Fibroblast of the aortic adventitia (primary cell): ENCODE measurements at regions not wholly inside any gene's neighbourhood (a gene's known extent, or its start where the extent isn't known, plus 50 kb on each side); places are given as distances from the start of the nearest gene placed in this dataset.

Experiments
- DNase-seq: peaks from one replicate; pipeline ENCODE4 v3.0.0-alpha.2; 2010; ENCODE audit warnings: low read depth
- H3K4me3 ChIP-seq: 2 replicates; pipeline ENCODE4 v1.5.1; 2011; ENCODE audit warnings: low read depth, mild to moderate bottlenecking, control low read depth, low read length, moderate library complexity
- TF ChIP-seq, protein P1 (sequence below): IDR thresholded peaks from 2 replicates; pipeline ENCODE4 v1.5.1; 2011; ENCODE audit warnings: mild to moderate bottlenecking, low read length, control low read depth, inconsistent platforms; ENCODE audit not compliant: insufficient read depth

DNA sequence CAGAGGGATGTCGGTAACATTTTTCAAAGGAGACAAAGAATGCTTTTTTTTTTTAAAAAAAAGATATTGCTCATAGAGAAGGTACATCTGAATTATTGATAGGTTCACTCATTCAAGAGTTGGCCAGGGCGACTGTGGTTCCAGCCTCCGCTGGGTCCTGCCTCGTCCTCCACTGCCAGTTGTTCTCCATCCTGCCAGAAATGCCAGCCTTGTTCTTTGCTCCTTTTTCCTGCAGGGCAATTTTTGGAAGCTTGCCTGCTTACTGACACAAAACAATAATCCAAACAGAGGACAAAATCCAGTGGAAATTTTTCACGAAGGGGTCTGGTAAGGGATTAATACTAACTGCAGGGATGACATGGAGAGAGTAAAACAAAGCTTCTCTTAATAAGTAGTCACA, 1113.0 kb downstream of the CBLN2 start:
- no peak overlapping the region for H3K4me3 ChIP-seq

DNA sequence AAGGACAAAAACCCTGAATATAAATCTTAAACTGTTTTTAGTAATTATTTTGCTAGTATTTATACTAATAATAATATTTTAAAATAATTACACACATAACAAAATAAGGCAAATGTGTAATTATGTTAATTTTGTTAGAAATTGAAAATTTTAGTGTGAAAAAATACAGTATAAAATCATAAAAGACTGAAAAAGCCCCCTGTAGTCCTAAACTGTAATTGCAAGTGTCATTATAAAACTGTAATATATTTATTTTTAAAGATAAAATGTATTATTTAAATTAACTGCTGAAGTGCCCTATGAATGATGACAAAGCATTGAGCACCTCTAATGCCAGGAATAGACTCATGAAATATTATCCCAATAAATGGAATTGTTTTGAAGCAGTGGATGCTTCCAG, 1117.7 kb downstream of the CBLN2 start:
- DNase-seq, result peak; percentile 6
- no peak overlapping the region for H3K4me3 ChIP-seq
- TF ChIP-seq, protein P1, sequence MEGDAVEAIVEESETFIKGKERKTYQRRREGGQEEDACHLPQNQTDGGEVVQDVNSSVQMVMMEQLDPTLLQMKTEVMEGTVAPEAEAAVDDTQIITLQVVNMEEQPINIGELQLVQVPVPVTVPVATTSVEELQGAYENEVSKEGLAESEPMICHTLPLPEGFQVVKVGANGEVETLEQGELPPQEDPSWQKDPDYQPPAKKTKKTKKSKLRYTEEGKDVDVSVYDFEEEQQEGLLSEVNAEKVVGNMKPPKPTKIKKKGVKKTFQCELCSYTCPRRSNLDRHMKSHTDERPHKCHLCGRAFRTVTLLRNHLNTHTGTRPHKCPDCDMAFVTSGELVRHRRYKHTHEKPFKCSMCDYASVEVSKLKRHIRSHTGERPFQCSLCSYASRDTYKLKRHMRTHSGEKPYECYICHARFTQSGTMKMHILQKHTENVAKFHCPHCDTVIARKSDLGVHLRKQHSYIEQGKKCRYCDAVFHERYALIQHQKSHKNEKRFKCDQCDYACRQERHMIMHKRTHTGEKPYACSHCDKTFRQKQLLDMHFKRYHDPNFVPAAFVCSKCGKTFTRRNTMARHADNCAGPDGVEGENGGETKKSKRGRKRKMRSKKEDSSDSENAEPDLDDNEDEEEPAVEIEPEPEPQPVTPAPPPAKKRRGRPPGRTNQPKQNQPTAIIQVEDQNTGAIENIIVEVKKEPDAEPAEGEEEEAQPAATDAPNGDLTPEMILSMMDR, result peak; percentile 31

More for the DNA sequence above, 1113.0 kb downstream of the CBLN2 start:
- DNase-seq, result no peak
- TF ChIP-seq, protein P1, result no peak

DNA sequence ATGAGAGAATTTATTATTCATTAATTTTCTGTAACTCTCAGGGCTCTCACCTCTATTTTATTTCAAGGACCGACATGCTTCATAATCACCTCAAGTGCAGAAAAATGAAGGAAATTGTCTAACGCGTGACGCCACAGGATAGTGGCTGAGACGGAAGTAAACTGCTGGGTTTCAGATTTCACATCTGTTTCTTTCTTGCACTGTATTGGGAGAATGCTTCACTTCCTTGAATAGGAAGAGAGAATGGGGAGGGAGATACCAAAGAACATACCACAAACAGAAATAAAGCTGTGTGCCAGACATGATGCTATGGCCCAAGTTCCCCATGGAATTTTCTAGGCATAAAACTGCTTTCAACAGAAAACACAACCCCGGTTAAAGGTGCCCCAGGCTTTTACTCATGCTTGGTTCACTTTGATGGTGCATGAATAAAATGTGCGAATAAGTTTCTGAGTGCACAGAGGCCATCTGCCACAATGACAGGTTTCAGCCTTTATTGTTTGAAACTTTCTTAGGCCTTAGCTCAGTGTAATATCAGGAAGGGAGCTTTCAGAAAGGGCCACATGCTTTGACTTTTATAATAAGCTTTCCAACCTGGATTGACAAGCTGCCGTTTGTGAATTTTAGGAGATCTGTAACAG, 1116.4 kb downstream of the SOCS6 start:
- TF ChIP-seq, protein P1, result no peak
- no peak overlapping the region for H3K4me3 ChIP-seq
- no peak for DNase-seq

DNA sequence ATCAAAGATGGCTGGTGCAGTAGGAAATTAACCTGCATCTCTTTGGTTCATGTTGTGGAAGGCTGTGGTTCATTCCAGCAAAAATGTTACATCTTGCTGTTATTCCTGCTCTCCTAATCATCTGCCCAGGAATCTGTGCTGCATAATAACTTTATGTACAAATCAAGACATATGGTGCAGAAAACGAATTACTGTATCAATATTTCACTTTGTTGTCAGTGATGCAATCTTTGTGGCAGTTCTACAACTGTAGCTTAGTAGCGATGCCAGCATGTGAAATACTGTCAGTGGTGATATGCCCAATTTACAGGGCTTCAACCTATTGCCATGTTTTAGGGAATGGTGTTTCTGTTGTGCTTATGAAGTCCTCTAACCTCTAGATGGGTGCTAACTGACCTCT, 1114.7 kb downstream of the SOCS6 start:
- DNase-seq, result no peak
- TF ChIP-seq, protein P1, result no peak

DNA sequence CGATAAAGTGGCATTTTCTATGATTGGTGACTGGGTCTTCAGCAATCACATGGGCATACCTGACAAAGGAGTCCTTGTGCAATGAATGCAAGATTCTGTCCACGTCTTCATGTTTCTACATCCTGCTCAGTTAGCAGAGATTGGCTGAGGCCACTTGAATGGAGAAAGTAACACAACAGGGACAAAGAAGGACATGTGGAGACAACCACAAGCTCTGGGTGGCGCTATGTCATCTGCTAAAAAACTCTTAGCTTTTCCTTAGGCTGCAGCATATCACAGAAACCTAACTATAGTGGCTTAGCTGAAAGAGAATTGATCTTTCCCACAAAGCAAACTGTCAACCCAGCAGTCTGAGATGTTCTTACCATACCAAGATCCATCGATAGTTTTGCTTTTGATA, 1109.7 kb downstream of the SOCS6 start:
- TF ChIP-seq, protein P1, result peak; percentile 35
- no peak overlapping the region for H3K4me3 ChIP-seq
- DNase-seq, result peak; percentile 37

More for the DNA sequence above, 1114.7 kb downstream of the SOCS6 start:
- no peak overlapping the region for H3K4me3 ChIP-seq

DNA sequence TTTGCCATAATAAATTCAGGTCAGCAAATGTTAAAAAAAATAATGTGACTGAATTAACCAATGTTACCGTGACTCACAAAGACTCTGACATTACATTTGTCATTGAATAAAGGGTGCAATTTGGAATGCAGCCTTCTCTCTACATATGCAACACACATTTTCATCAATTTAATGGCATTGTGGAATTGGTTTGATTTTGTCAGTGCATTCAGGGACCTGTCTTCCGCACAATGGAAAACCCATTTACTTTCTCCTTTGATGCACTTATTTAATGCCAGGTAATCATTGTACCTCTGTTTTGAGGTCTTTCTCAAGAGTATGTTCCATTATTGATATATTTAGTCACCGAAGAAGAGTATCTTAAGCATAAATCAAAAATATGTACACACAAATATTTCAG, 1099.3 kb downstream of the SOCS6 start:
- DNase-seq, result no peak

More for the DNA sequence above, 1099.3 kb downstream of the SOCS6 start:
- TF ChIP-seq, protein P1, result no peak
- H3K4me3 ChIP-seq, result no peak overlapping the region
